GM06990 (cell line): ENCODE measurements at regions not wholly inside any gene's neighbourhood (a gene's known extent, or its start where the extent isn't known, plus 50 kb on each side); places are given as distances from the start of the nearest gene placed in this dataset.
"Not testable (repeated sequence)": the region's sequence is repeated elsewhere in the genome, so short reads cannot be mapped to it uniquely, and the experiment has no call there.

ENCODE experiments used
- DNase-seq: peaks from one replicate; pipeline ENCODE4 v3.0.0-alpha.2; 2011; ENCODE audit not compliant: insufficient read length; ENCODE audit errors: extremely low read depth
- H3K27me3 ChIP-seq: replicated peaks from 2 replicates; pipeline ENCODE4 v1.6.0; 2011; ENCODE audit warnings: low read length; ENCODE audit not compliant: control insufficient read depth, insufficient read depth
- H3K36me3 ChIP-seq: 2 replicates; pipeline ENCODE4 v1.5.1; 2011; ENCODE audit warnings: low read length; ENCODE audit not compliant: control insufficient read depth, insufficient read depth
- H3K4me3 ChIP-seq: replicated peaks from 2 replicates; pipeline ENCODE4 v1.5.1; 2011; ENCODE audit warnings: low read depth, mild to moderate bottlenecking, control low read depth, low read length
- CTCF ChIP-seq: IDR thresholded peaks from 2 replicates; pipeline ENCODE4 v1.5.1; 2011; ENCODE audit warnings: low read length, control low read depth, mild to moderate bottlenecking, inconsistent platforms; ENCODE audit not compliant: insufficient read depth, poor library complexity, severe bottlenecking

GRCh38 chr15:19973718-19974117 is 567.9 kb downstream of the GOLGA6L6 start:
- no peaks in the 10 kb centered on the region for H3K27me3 ChIP-seq
- DNase-seq: no peak
- no peak for TF ChIP-seq CTCF
- H3K4me3 ChIP-seq: no peak overlapping the region
- H3K36me3 ChIP-seq: no peaks in the 10 kb centered on the region

- not testable (repeated sequence) for H3K27me3 ChIP-seq, H3K4me3 ChIP-seq, DNase-seq, H3K36me3 ChIP-seq
Measured at GRCh38 chr15:19972582-19972981, 569.0 kb downstream of the GOLGA6L6 start.

GRCh38 chr15:19965574-19965973 is 576.0 kb downstream of the GOLGA6L6 start:
- H3K27me3 ChIP-seq, H3K4me3 ChIP-seq, H3K36me3 ChIP-seq, DNase-seq: not testable (repeated sequence)

GRCh38 chr15:19964480-19964879 is 577.1 kb downstream of the GOLGA6L6 start:
- not testable (repeated sequence) for H3K4me3 ChIP-seq, DNase-seq, H3K36me3 ChIP-seq, H3K27me3 ChIP-seq

GRCh38 chr15:19956124-19956796 is 585.3 kb downstream of the GOLGA6L6 start:
- TF ChIP-seq CTCF: no peak
- Histone ChIP-seq H3K4me3 (no peak overlapping the region), H3K27me3 (no peaks in the 10 kb centered on the region), H3K36me3 (no peaks in the 10 kb centered on the region)
- no peak for DNase-seq

GRCh38 chr15:19944261-19944888 is 597.2 kb downstream of the GOLGA6L6 start:
- Histone ChIP-seq H3K4me3 (no peak overlapping the region), H3K36me3 (no peaks in the 10 kb centered on the region), H3K27me3 (no peaks in the 10 kb centered on the region)
- TF ChIP-seq CTCF: no peak
- no peak for DNase-seq

GRCh38 chr15:19943515-19943914 is 598.1 kb downstream of the GOLGA6L6 start:
- Histone ChIP-seq H3K36me3 (no peaks in the 10 kb centered on the region), H3K4me3 (no peak overlapping the region), H3K27me3 (no peaks in the 10 kb centered on the region)
- no peak for DNase-seq
- TF ChIP-seq CTCF: no peak

GRCh38 chr15:19903281-19903680 is 638.3 kb downstream of the GOLGA6L6 start:
- not testable (repeated sequence) for DNase-seq, H3K36me3 ChIP-seq, H3K27me3 ChIP-seq, H3K4me3 ChIP-seq

GRCh38 chr15:19902388-19902787 is 639.2 kb downstream of the GOLGA6L6 start:
- not testable (repeated sequence) for H3K36me3 ChIP-seq, DNase-seq, H3K27me3 ChIP-seq, H3K4me3 ChIP-seq

- H3K4me3 ChIP-seq, DNase-seq, H3K36me3 ChIP-seq, H3K27me3 ChIP-seq: not testable (repeated sequence)
Measured at GRCh38 chr15:19901414-19901813, 640.2 kb downstream of the GOLGA6L6 start.
